CD4-positive, alpha-beta T cell treated with Interleukin-17A for 1 hour (primary cell): ENCODE measurements at regions not wholly inside any gene's neighbourhood (a gene's known extent, or its start where the extent isn't known, plus 50 kb on each side); places are given as distances from the start of the nearest gene placed in this dataset.
"Not testable (repeated sequence)": the region's sequence is repeated elsewhere in the genome, so short reads cannot be mapped to it uniquely, and the experiment has no call there.

Experiments
- DNase-seq: peaks from one replicate; pipeline ENCODE4 v3.0.0-alpha.2; 2020

- DNase-seq: no peak
Observed at GRCh38 chr3:28972921-28973320, 307.9 kb upstream of the RBMS3 start.

- DNase-seq: no peak
Observed at GRCh38 chr3:28973609-28974008, 307.3 kb upstream of the RBMS3 start.

- no peak for DNase-seq
Observed at GRCh38 chr3:28978092-28978491, 302.8 kb upstream of the RBMS3 start.

- no peak for DNase-seq
Observed at GRCh38 chr3:28980131-28980530, 300.7 kb upstream of the RBMS3 start.

GRCh38 chr3:28980631-28981030, 300.2 kb upstream of the RBMS3 start:
- DNase-seq: no peak

GRCh38 chr3:28982906-28983305, 298.0 kb upstream of the RBMS3 start:
- DNase-seq: no peak

- DNase-seq: no peak
Observed at GRCh38 chr3:28986922-28987321, 293.9 kb upstream of the RBMS3 start.

- DNase-seq: peak; percentile 3
Observed at GRCh38 chr3:28989646-28990089, 291.2 kb upstream of the RBMS3 start.

- no peak for DNase-seq
Observed at GRCh38 chr3:28994161-28994905, 286.5 kb upstream of the RBMS3 start.

- DNase-seq: no peak
Observed at GRCh38 chr3:29004885-29005599, 275.8 kb upstream of the RBMS3 start.

- DNase-seq: no peak
Observed at GRCh38 chr3:29005862-29006261, 275.0 kb upstream of the RBMS3 start.

- no peak for DNase-seq
Observed at GRCh38 chr3:29011441-29011840, 269.4 kb upstream of the RBMS3 start.

GRCh38 chr3:29011966-29012365, 268.9 kb upstream of the RBMS3 start:
- no peak for DNase-seq

- no peak for DNase-seq
Observed at GRCh38 chr3:29022976-29023375, 257.9 kb upstream of the RBMS3 start.

GRCh38 chr3:29026286-29026685, 254.6 kb upstream of the RBMS3 start:
- no peak for DNase-seq

GRCh38 chr3:29026959-29027358, 253.9 kb upstream of the RBMS3 start:
- DNase-seq: no peak

- DNase-seq: not testable (repeated sequence)
Observed at GRCh38 chr3:29031175-29031574, 249.7 kb upstream of the RBMS3 start.

GRCh38 chr3:29033511-29033910, 247.4 kb upstream of the RBMS3 start:
- no peak for DNase-seq

GRCh38 chr3:29050155-29050554, 230.7 kb upstream of the RBMS3 start:
- DNase-seq: no peak

- no peak for DNase-seq
Observed at GRCh38 chr3:29057326-29057725, 223.5 kb upstream of the RBMS3 start.

- no peak for DNase-seq
Observed at GRCh38 chr3:29064085-29064484, 216.8 kb upstream of the RBMS3 start.

GRCh38 chr3:29065211-29065785, 215.6 kb upstream of the RBMS3 start:
- no peak for DNase-seq

- DNase-seq: no peak
Observed at GRCh38 chr3:29067007-29067406, 213.9 kb upstream of the RBMS3 start.

GRCh38 chr3:29070959-29071634, 209.8 kb upstream of the RBMS3 start:
- DNase-seq: no peak
